HCT116 (cell line): ENCODE measurements at regions not wholly inside any gene's neighbourhood (a gene's known extent, or its start where the extent isn't known, plus 50 kb on each side); places are given as distances from the start of the nearest gene placed in this dataset.
"Not testable (repeated sequence)": the region's sequence is repeated elsewhere in the genome, so short reads cannot be mapped to it uniquely, and the experiment has no call there.

Experiments
- CEBPB ChIP-seq: IDR thresholded peaks from 2 replicates; pipeline ENCODE4 v1.6.1; 2012; ENCODE audit warnings: low read depth
- ELF1 ChIP-seq: IDR thresholded peaks from 2 replicates; pipeline ENCODE4 v1.6.1; 2012; ENCODE audit warnings: low read depth, borderline replicate concordance
- EZH2 ChIP-seq: fragments of 200-600 bp; sonication (generic); IDR thresholded peaks from 2 replicates; pipeline ENCODE4 v1.6.1; 2017; ENCODE audit warnings: antibody characterized with exemption, mixed run types
- EZH2phosphoT487 ChIP-seq: fragments of 200-600 bp; IDR thresholded peaks from 2 replicates; pipeline ENCODE4 v1.6.1; 2018; ENCODE audit warnings: antibody characterized with exemption, borderline replicate concordance
- JUND ChIP-seq: IDR thresholded peaks from 2 replicates; pipeline ENCODE4 v1.6.1; 2012
- MAX ChIP-seq: IDR thresholded peaks from 2 replicates; pipeline ENCODE4 v1.6.1; 2012
- POLR2A ChIP-seq: IDR thresholded peaks from 2 replicates; pipeline ENCODE4 v1.7.0; 2011; ENCODE audit warnings: borderline replicate concordance; ENCODE audit not compliant: insufficient read depth, insufficient read length; ENCODE audit errors: extremely low read depth
- POLR2AphosphoS5 ChIP-seq: IDR thresholded peaks from 2 replicates; pipeline ENCODE4 v1.6.1; 2011; ENCODE audit warnings: mild to moderate bottlenecking, low read depth, low read length, moderate library complexity
- SRF ChIP-seq: IDR thresholded peaks from 2 replicates; pipeline ENCODE4 v1.6.1; 2012; ENCODE audit warnings: low read depth
- YY1 ChIP-seq: IDR thresholded peaks from 2 replicates; pipeline ENCODE4 v1.6.1; 2011; ENCODE audit warnings: low read length, low read depth, moderate library complexity, mild to moderate bottlenecking; ENCODE audit not compliant: insufficient replicate concordance; ENCODE audit errors: extremely low read depth
- TF ChIP-seq, protein P1 (sequence below), 3 experiments: fragments of 200-600 bp in 1 of 3; sonication (generic) in 1 of 3; IDR thresholded peaks in 2 of 3; conservative IDR thresholded peaks in 1 of 3; 2 replicates each; pipeline ENCODE4 v1.5.1; 2012 to 2017; ENCODE audit warnings: low read depth in 2 of 3, low read length in 2 of 3, antibody characterized with exemption in 1 of 3, borderline replicate concordance in 1 of 3, control low read depth in 1 of 3, mild to moderate bottlenecking in 1 of 3, mixed read lengths in 1 of 3, mixed run types in 1 of 3, moderate library complexity in 1 of 3; ENCODE audit not compliant: insufficient read depth in 1 of 3
- TF ChIP-seq, protein P2 (sequence below): IDR thresholded peaks from 2 replicates; pipeline ENCODE4 v1.6.1; 2011; ENCODE audit warnings: mild to moderate bottlenecking, low read length, moderate library complexity; ENCODE audit not compliant: insufficient replicate concordance; ENCODE audit errors: extremely low read depth
- TF ChIP-seq, protein P3 (sequence below): IDR thresholded peaks from 2 replicates; pipeline ENCODE4 v1.6.1; 2012

DNA sequence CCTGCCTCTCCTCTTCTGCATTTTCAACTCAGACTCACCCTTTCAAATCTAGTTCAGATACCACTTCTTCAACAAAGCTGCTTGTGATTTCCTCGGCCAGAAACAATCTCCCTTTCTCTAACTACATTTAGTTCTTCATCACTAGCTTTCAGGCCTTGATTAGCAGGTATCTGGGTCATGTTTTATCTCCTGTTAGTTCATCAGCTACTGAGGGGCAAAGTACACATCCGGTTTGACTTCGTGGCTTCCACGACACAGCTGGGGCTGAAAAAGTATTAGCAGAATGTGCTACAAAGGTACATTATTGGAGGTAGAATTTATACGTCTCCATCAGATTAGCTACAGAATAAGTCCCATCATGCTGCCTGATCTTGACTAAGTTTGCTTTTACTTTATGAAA is 197.2 kb upstream of the PRKX start:
- TF ChIP-seq, protein P1, sequence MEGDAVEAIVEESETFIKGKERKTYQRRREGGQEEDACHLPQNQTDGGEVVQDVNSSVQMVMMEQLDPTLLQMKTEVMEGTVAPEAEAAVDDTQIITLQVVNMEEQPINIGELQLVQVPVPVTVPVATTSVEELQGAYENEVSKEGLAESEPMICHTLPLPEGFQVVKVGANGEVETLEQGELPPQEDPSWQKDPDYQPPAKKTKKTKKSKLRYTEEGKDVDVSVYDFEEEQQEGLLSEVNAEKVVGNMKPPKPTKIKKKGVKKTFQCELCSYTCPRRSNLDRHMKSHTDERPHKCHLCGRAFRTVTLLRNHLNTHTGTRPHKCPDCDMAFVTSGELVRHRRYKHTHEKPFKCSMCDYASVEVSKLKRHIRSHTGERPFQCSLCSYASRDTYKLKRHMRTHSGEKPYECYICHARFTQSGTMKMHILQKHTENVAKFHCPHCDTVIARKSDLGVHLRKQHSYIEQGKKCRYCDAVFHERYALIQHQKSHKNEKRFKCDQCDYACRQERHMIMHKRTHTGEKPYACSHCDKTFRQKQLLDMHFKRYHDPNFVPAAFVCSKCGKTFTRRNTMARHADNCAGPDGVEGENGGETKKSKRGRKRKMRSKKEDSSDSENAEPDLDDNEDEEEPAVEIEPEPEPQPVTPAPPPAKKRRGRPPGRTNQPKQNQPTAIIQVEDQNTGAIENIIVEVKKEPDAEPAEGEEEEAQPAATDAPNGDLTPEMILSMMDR (IDR thresholded peaks at IDR 0.05 in 2 of 3, conservative IDR thresholded peaks at IDR 0.05 in 1 of 3; ENCODE audit: borderline replicate concordance in 1 of 3, insufficient read depth in 1 of 3, low read depth in 2 of 3, low read length in 2 of 3), result not testable (repeated sequence)
- TF ChIP-seq MAX, ELF1, POLR2A, EZH2, JUND, EZH2phosphoT487, SRF, POLR2AphosphoS5, YY1, CEBPB: not testable (repeated sequence)
- TF ChIP-seq, protein P2, sequence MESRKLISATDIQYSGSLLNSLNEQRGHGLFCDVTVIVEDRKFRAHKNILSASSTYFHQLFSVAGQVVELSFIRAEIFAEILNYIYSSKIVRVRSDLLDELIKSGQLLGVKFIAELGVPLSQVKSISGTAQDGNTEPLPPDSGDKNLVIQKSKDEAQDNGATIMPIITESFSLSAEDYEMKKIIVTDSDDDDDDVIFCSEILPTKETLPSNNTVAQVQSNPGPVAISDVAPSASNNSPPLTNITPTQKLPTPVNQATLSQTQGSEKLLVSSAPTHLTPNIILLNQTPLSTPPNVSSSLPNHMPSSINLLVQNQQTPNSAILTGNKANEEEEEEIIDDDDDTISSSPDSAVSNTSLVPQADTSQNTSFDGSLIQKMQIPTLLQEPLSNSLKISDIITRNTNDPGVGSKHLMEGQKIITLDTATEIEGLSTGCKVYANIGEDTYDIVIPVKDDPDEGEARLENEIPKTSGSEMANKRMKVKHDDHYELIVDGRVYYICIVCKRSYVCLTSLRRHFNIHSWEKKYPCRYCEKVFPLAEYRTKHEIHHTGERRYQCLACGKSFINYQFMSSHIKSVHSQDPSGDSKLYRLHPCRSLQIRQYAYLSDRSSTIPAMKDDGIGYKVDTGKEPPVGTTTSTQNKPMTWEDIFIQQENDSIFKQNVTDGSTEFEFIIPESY, result not testable (repeated sequence)
- TF ChIP-seq, protein P3, sequence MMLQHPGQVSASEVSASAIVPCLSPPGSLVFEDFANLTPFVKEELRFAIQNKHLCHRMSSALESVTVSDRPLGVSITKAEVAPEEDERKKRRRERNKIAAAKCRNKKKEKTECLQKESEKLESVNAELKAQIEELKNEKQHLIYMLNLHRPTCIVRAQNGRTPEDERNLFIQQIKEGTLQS, result not testable (repeated sequence)
